H1 (cell line): ENCODE measurements at regions not wholly inside any gene's neighbourhood (a gene's known extent, or its start where the extent isn't known, plus 50 kb on each side); places are given as distances from the start of the nearest gene placed in this dataset.

Experiments used
- EGR1 ChIP-seq: IDR thresholded peaks from 2 replicates; pipeline ENCODE4 v1.6.1; 2011; ENCODE audit warnings: low read depth, low read length, borderline replicate concordance
- POLR2AphosphoS5 ChIP-seq: IDR thresholded peaks from 2 replicates; pipeline ENCODE4 v1.6.1; 2011; ENCODE audit warnings: low read depth, low read length
- TF ChIP-seq, protein P1 (sequence below): fragments of 300-600 bp; sonication (generic); IDR thresholded peaks from 2 replicates; pipeline ENCODE4 v1.7.1; 2012; ENCODE audit warnings: low read length, moderate library complexity, mild to moderate bottlenecking, inconsistent platforms; ENCODE audit not compliant: insufficient replicate concordance

DNA sequence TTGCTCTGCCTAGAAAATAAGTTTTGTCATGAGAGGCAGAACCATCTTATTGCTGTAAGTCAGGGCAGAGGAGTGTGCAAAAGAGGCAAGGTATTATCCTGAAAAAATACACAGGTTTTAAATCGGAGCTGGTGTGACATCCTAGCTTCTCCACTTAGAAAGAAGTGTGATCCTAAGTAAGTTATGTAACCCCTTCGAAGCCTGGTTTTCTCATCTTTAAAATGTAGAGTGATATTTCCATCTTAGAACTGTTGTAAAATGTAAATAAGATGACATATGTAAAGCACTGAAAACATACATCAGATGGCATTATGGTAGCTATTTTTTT, 65.1 kb downstream of the IER5 start (continued):
- TF ChIP-seq, protein P1, sequence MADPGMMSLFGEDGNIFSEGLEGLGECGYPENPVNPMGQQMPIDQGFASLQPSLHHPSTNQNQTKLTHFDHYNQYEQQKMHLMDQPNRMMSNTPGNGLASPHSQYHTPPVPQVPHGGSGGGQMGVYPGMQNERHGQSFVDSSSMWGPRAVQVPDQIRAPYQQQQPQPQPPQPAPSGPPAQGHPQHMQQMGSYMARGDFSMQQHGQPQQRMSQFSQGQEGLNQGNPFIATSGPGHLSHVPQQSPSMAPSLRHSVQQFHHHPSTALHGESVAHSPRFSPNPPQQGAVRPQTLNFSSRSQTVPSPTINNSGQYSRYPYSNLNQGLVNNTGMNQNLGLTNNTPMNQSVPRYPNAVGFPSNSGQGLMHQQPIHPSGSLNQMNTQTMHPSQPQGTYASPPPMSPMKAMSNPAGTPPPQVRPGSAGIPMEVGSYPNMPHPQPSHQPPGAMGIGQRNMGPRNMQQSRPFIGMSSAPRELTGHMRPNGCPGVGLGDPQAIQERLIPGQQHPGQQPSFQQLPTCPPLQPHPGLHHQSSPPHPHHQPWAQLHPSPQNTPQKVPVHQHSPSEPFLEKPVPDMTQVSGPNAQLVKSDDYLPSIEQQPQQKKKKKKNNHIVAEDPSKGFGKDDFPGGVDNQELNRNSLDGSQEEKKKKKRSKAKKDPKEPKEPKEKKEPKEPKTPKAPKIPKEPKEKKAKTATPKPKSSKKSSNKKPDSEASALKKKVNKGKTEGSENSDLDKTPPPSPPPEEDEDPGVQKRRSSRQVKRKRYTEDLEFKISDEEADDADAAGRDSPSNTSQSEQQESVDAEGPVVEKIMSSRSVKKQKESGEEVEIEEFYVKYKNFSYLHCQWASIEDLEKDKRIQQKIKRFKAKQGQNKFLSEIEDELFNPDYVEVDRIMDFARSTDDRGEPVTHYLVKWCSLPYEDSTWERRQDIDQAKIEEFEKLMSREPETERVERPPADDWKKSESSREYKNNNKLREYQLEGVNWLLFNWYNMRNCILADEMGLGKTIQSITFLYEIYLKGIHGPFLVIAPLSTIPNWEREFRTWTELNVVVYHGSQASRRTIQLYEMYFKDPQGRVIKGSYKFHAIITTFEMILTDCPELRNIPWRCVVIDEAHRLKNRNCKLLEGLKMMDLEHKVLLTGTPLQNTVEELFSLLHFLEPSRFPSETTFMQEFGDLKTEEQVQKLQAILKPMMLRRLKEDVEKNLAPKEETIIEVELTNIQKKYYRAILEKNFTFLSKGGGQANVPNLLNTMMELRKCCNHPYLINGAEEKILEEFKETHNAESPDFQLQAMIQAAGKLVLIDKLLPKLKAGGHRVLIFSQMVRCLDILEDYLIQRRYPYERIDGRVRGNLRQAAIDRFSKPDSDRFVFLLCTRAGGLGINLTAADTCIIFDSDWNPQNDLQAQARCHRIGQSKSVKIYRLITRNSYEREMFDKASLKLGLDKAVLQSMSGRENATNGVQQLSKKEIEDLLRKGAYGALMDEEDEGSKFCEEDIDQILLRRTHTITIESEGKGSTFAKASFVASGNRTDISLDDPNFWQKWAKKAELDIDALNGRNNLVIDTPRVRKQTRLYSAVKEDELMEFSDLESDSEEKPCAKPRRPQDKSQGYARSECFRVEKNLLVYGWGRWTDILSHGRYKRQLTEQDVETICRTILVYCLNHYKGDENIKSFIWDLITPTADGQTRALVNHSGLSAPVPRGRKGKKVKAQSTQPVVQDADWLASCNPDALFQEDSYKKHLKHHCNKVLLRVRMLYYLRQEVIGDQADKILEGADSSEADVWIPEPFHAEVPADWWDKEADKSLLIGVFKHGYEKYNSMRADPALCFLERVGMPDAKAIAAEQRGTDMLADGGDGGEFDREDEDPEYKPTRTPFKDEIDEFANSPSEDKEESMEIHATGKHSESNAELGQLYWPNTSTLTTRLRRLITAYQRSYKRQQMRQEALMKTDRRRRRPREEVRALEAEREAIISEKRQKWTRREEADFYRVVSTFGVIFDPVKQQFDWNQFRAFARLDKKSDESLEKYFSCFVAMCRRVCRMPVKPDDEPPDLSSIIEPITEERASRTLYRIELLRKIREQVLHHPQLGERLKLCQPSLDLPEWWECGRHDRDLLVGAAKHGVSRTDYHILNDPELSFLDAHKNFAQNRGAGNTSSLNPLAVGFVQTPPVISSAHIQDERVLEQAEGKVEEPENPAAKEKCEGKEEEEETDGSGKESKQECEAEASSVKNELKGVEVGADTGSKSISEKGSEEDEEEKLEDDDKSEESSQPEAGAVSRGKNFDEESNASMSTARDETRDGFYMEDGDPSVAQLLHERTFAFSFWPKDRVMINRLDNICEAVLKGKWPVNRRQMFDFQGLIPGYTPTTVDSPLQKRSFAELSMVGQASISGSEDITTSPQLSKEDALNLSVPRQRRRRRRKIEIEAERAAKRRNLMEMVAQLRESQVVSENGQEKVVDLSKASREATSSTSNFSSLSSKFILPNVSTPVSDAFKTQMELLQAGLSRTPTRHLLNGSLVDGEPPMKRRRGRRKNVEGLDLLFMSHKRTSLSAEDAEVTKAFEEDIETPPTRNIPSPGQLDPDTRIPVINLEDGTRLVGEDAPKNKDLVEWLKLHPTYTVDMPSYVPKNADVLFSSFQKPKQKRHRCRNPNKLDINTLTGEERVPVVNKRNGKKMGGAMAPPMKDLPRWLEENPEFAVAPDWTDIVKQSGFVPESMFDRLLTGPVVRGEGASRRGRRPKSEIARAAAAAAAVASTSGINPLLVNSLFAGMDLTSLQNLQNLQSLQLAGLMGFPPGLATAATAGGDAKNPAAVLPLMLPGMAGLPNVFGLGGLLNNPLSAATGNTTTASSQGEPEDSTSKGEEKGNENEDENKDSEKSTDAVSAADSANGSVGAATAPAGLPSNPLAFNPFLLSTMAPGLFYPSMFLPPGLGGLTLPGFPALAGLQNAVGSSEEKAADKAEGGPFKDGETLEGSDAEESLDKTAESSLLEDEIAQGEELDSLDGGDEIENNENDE = no peak
- TF ChIP-seq EGR1 = no peak
- TF ChIP-seq POLR2AphosphoS5 = no peak
